ENCODE measurements at regions not wholly inside any gene's neighbourhood (a gene's known extent, or its start where the extent isn't known, plus 50 kb on each side); places are given as distances from the start of the nearest gene placed in this dataset.

DNA sequence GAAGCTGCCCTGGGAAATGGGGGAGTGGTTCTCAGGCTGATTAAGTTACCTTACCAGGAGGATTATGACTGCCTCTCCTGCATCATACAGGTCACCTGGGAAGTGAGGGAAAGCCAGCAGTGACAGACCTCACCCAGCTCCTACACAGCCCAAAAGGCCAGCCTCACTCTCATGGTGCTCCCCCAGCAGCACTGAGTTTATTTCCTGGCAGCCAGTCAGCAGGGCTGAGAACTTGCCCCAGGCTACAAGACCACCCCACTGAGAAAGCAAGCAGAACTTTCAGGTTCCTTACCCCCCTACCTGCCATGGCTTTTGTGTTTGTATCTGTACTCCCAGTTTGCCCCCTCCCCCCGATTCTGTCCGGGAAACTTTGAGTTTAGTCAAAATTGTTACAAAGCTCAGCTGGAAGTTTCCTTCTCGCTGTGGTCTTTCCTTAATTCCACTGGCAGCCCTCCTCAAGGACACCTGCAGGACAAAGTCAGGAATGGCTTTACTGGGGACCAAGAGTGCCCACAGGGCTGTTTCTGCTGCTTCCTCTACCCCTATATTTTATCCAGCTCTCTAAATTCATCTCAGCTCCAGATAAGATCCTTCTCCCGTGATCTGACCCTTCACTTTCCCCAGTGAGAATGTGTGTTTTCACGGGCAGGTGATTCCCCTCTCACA, 649.8 kb upstream of the MBL2 start:
- TF ChIP-seq, protein P1, sequence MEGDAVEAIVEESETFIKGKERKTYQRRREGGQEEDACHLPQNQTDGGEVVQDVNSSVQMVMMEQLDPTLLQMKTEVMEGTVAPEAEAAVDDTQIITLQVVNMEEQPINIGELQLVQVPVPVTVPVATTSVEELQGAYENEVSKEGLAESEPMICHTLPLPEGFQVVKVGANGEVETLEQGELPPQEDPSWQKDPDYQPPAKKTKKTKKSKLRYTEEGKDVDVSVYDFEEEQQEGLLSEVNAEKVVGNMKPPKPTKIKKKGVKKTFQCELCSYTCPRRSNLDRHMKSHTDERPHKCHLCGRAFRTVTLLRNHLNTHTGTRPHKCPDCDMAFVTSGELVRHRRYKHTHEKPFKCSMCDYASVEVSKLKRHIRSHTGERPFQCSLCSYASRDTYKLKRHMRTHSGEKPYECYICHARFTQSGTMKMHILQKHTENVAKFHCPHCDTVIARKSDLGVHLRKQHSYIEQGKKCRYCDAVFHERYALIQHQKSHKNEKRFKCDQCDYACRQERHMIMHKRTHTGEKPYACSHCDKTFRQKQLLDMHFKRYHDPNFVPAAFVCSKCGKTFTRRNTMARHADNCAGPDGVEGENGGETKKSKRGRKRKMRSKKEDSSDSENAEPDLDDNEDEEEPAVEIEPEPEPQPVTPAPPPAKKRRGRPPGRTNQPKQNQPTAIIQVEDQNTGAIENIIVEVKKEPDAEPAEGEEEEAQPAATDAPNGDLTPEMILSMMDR (IDR thresholded peaks at IDR 0.05; ENCODE audit: low read length): no peak
- TF ChIP-seq EZH2 (IDR thresholded peaks at IDR 0.05; ENCODE audit: borderline replicate concordance, low read length): no peak

Data from OCI-LY1 (cell line).